ENCODE measurements at regions not wholly inside any gene's neighbourhood (a gene's known extent, or its start where the extent isn't known, plus 50 kb on each side); places are given as distances from the start of the nearest gene placed in this dataset.

GRCh38 chr2:120875431-120875830, 139.8 kb downstream of the GLI2 start:
- Mint-ChIP-seq H3K9me3 (ENCODE audit: low read depth) (no peaks in the 10 kb centered on the region), H3K36me3 (no peaks in the 10 kb centered on the region), H3K27me3 (no peaks in the 10 kb centered on the region), H3K4me1 (no peaks in the 10 kb centered on the region), H3K27ac (no peak overlapping the region), H3K4me3 (no peak overlapping the region)
- CTCF ChIA-PET = no interaction called here
- DNase-seq (no peak), ATAC-seq (no peak)

- no peaks in the 10 kb centered on the region for H3K36me3 Mint-ChIP-seq
- H3K9me3 Mint-ChIP-seq (ENCODE audit: low read depth) = no peaks in the 10 kb centered on the region
- no peaks in the 10 kb centered on the region for H3K27me3 Mint-ChIP-seq
- H3K27ac Mint-ChIP-seq = no peak overlapping the region
- DNase-seq (no peak), ATAC-seq (no peak)
- CTCF ChIA-PET = no interaction called here
- H3K4me3 Mint-ChIP-seq = no peak overlapping the region
- H3K4me1 Mint-ChIP-seq = no peaks in the 10 kb centered on the region
These were observed 141.0 kb downstream of the GLI2 start for GRCh38 chr2:120876526-120877280.

- Mint-ChIP-seq H3K9me3 (ENCODE audit: low read depth) (no peaks in the 10 kb centered on the region), H3K27me3 (no peaks in the 10 kb centered on the region), H3K4me3 (no peak overlapping the region), H3K36me3 (no peaks in the 10 kb centered on the region), H3K4me1 (no peaks in the 10 kb centered on the region), H3K27ac (no peak overlapping the region)
- ATAC-seq (no peak), DNase-seq (no peak)
- CTCF ChIA-PET = no interaction called here
These were observed 141.7 kb downstream of the GLI2 start for GRCh38 chr2:120877409-120877808.

GRCh38 chr2:120878970-120879369, 143.3 kb downstream of the GLI2 start:
- Mint-ChIP-seq H3K4me3 (no peak overlapping the region), H3K36me3 (no peaks in the 10 kb centered on the region), H3K27me3 (no peaks in the 10 kb centered on the region), H3K4me1 (no peaks in the 10 kb centered on the region), H3K9me3 (ENCODE audit: low read depth) (no peaks in the 10 kb centered on the region), H3K27ac (no peak overlapping the region)
- ATAC-seq = no peak
- CTCF ChIA-PET = no interaction called here
- no peak for DNase-seq

- Mint-ChIP-seq H3K36me3 (no peaks in the 10 kb centered on the region), H3K9me3 (ENCODE audit: low read depth) (no peaks in the 10 kb centered on the region)
- CTCF ChIA-PET = no interaction called here
These were observed 144.0 kb downstream of the GLI2 start for GRCh38 chr2:120879431-120880295.

GRCh38 chr2:120880381-120880780, 144.7 kb downstream of the GLI2 start:
- ATAC-seq = no peak
- H3K27me3 Mint-ChIP-seq = no peaks in the 10 kb centered on the region
- no peaks in the 10 kb centered on the region for H3K9me3 Mint-ChIP-seq (ENCODE audit: low read depth)
- H3K36me3 Mint-ChIP-seq = no peaks in the 10 kb centered on the region
- H3K27ac Mint-ChIP-seq = no peak overlapping the region
- H3K4me3 Mint-ChIP-seq = no peak overlapping the region
- CTCF ChIA-PET = no interaction called here
- DNase-seq = no peak
- H3K4me1 Mint-ChIP-seq = no peaks in the 10 kb centered on the region

More at GRCh38 chr2:120879431-120880295, 144.0 kb downstream of the GLI2 start:
- no peak overlapping the region for H3K4me3 Mint-ChIP-seq
- DNase-seq (no peak), ATAC-seq (no peak)
- no peaks in the 10 kb centered on the region for H3K27me3 Mint-ChIP-seq
- H3K4me1 Mint-ChIP-seq = no peaks in the 10 kb centered on the region
- no peak overlapping the region for H3K27ac Mint-ChIP-seq

GRCh38 chr2:120881981-120882788, 146.5 kb downstream of the GLI2 start:
- ATAC-seq (no peak), DNase-seq (no peak)
- H3K4me1 Mint-ChIP-seq = no peaks in the 10 kb centered on the region
- no peaks in the 10 kb centered on the region for H3K9me3 Mint-ChIP-seq (ENCODE audit: low read depth)
- H3K4me3 Mint-ChIP-seq = no peak overlapping the region
- H3K27me3 Mint-ChIP-seq = no peaks in the 10 kb centered on the region
- no peak overlapping the region for H3K27ac Mint-ChIP-seq
- no peaks in the 10 kb centered on the region for H3K36me3 Mint-ChIP-seq
- CTCF ChIA-PET = no interaction called here

GRCh38 chr2:120883607-120884440, 148.2 kb downstream of the GLI2 start:
- H3K4me1 Mint-ChIP-seq = no peaks in the 10 kb centered on the region
- CTCF ChIA-PET = no interaction called here
- no peak for DNase-seq
- H3K27me3 Mint-ChIP-seq = no peaks in the 10 kb centered on the region
- no peak overlapping the region for H3K4me3 Mint-ChIP-seq
- no peaks in the 10 kb centered on the region for H3K9me3 Mint-ChIP-seq (ENCODE audit: low read depth)
- ATAC-seq = no peak
- no peak overlapping the region for H3K27ac Mint-ChIP-seq
- H3K36me3 Mint-ChIP-seq = no peaks in the 10 kb centered on the region

- no peak overlapping the region for H3K27ac Mint-ChIP-seq
- H3K27me3 Mint-ChIP-seq = no peaks in the 10 kb centered on the region
- H3K4me3 Mint-ChIP-seq = no peak overlapping the region
- CTCF ChIA-PET = no interaction called here
- DNase-seq (no peak), ATAC-seq (no peak)
- H3K4me1 Mint-ChIP-seq = no peaks in the 10 kb centered on the region
- no peaks in the 10 kb centered on the region for H3K9me3 Mint-ChIP-seq (ENCODE audit: low read depth)
- H3K36me3 Mint-ChIP-seq = no peaks in the 10 kb centered on the region
These were observed 149.0 kb downstream of the GLI2 start for GRCh38 chr2:120884472-120885290.

GRCh38 chr2:120885321-120885720, 149.7 kb downstream of the GLI2 start:
- DNase-seq (no peak), ATAC-seq (no peak)
- Mint-ChIP-seq H3K36me3 (no peaks in the 10 kb centered on the region), H3K27ac (no peak overlapping the region), H3K27me3 (no peaks in the 10 kb centered on the region), H3K9me3 (ENCODE audit: low read depth) (no peaks in the 10 kb centered on the region), H3K4me3 (no peak overlapping the region), H3K4me1 (no peaks in the 10 kb centered on the region)
- CTCF ChIA-PET = no interaction called here

- no peaks in the 10 kb centered on the region for H3K36me3 Mint-ChIP-seq
- no peaks in the 10 kb centered on the region for H3K9me3 Mint-ChIP-seq (ENCODE audit: low read depth)
- no peak overlapping the region for H3K27ac Mint-ChIP-seq
- H3K4me3 Mint-ChIP-seq = no peak overlapping the region
- ATAC-seq (no peak), DNase-seq (no peak)
- CTCF ChIA-PET = no interaction called here
- H3K4me1 Mint-ChIP-seq = no peaks in the 10 kb centered on the region
- H3K27me3 Mint-ChIP-seq = no peaks in the 10 kb centered on the region
These were observed 150.1 kb downstream of the GLI2 start for GRCh38 chr2:120885749-120886148.

- ATAC-seq (no peak), DNase-seq (no peak)
- Mint-ChIP-seq H3K36me3 (no peaks in the 10 kb centered on the region), H3K4me3 (no peak overlapping the region), H3K9me3 (ENCODE audit: low read depth) (no peaks in the 10 kb centered on the region), H3K4me1 (no peaks in the 10 kb centered on the region), H3K27ac (no peak overlapping the region), H3K27me3 (no peaks in the 10 kb centered on the region)
- CTCF ChIA-PET = no interaction called here
These were observed 151.1 kb downstream of the GLI2 start for GRCh38 chr2:120886534-120887319.
